ENCODE measurements at regions not wholly inside any gene's neighbourhood (a gene's known extent, or its start where the extent isn't known, plus 50 kb on each side); places are given as distances from the start of the nearest gene placed in this dataset.
"Not testable (repeated sequence)": the region's sequence is repeated elsewhere in the genome, so short reads cannot be mapped to it uniquely, and the experiment has no call there.

DNA sequence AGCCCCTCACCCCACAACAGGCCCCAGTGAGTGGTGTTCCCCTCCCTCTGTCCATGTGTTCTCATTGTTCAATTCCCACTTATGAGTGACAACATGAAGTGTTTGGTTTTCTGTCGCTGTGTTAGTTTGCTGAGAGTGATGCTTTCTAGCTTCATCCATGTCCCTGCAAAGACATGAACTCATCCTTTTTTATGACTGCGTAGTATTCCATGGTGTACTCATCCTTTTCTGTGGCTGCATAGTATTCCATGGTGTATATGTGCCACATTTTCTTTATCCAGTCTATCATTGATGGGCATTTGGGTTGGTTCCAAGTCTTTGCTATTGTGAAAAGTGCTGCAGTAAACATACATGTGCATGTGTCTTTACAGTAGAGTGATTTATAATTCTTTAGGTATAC lies 73.8 kb upstream of the HGF start:
- intact Hi-C loops (cut with DNase I); ATAC-seq (ENCODE audit: poor library complexity); DNase-seq: not testable (repeated sequence)

DNA sequence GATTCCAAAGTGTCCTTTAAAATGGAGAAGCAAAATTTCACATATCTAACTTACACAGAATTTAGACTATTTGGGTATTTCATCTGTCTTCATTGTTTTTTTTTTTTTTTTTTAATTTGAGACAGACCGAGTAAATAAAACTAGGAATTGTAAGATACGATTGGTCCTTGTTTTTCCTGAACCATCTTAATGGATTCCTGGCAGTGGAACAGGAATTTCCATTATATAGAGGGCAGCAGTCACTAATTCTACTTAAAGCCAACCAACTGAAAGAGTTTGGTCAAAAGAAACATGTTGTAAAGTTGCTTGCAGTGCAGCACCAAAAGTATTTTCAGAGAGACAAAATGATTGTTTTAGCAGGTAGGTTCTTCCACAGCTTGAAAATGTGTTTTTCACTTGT lies 72.5 kb upstream of the HGF start:
- no peak for ATAC-seq (ENCODE audit: poor library complexity)
- intact Hi-C loops (cut with DNase I) = no loop called here
- no peak for DNase-seq

DNA sequence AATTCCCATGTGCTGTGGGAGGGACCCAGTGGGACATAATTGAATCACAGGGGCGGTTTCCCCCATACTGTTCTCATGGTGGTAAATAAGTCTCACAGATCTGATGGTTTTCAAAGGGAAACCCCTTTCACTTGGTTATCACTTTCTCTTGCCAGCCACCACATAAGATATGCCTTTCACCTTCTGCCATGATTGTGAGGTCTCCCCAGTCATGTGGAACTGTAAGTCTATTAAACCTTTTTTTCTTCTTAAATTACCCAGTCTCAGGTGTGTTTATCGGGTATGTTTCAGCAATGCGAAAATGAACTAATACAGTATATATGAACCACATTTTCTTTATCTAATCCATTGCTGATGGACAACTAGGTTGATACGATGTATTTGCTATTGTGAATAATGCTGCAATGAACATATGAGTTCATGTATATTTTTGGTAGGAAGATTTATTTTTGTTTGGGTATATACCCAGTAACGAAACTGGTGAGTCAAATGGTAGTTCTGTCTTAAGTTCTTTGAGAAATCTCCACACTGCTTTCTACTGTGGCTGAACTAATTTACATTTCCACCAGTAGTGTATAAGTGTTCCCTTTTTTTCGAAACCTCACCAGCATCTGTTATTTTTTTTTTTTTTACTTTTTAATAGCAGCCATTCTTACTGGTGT lies 70.0 kb upstream of the HGF start:
- DNase-seq (no peak), ATAC-seq (ENCODE audit: poor library complexity) (no peak)
- intact Hi-C loops (cut with DNase I) = no loop called here

DNA sequence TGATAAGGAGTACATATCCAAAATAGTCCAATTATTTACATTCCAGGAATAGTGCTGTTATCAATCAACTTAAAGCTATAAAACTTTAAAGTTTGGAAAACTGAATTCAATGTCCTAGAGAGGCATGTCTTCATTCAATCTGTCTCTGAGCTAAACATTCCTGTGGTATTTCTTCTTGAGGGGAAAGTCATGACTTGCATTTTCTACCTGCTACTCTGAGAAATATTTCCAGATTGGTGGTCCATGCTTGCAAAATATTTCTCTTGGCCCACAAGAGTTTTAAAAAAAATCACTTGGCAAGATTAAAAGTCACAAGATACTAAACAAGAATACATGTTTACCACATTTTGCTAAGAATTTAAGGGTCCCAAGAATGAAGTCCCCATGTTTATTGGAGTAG lies 63.6 kb upstream of the HGF start:
- DNase-seq (no peak), ATAC-seq (ENCODE audit: poor library complexity) (no peak)
- intact Hi-C loops (cut with DNase I) = no loop called here

DNA sequence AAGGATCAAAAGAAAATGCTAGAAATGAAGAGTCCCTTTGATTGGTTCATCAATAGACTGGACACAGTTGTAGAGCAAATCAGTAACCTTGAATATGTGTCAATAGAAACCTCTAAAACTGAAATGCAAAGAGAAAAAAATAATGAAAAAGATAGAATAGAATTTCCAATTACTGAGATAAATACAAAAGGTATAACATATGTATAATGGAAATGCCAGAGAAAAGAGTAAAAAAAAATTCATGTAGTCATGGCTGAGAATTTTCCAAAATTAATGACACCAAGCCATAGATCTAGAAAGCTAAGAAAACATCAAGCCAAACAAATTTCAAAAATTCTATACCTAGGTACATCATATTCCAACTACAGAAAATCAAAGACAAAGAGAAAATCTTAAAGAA lies 62.0 kb upstream of the HGF start:
- DNase-seq = no peak
- intact Hi-C loops (cut with DNase I) = no loop called here
- no peak for ATAC-seq (ENCODE audit: poor library complexity)

DNA sequence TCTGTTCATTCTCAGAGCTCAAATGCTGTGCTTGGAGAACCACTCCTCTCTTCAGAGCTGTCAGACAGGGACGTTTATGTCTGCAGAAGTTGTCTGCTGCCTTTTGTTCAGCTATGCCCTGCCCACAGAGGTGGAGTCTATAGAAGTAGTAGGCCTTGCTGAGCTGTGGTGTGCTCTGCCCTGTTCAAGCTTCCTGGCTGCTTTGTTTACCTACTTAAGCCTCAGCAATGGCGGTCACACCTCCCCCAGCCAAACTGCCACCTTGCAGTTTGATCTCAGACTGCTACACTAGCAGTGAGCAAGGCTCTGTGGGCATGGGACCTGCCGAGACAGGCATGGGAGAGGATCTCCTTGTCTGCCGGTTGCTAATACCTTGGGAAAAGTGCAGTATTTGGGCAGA lies 59.7 kb upstream of the HGF start:
- DNase-seq; ATAC-seq (ENCODE audit: poor library complexity); intact Hi-C loops (cut with DNase I): not testable (repeated sequence)

DNA sequence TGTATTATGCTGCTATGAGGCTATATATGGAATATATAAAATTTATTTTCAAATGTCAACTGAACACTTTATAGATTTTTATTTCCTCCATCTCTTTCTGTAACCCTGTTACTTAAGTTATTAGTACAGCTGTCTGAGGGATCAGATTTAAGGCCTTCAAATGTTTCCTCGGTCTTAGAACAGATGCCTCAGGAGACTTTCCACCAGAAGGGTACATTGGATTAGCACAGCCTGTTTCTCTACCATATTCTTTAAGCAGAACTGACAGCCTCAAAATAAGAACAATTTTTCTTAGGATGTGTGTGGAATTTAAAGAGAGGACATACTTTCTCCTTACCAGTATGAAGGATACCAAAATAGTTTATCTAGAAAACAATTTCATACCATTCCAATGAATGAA lies 53.0 kb upstream of the HGF start:
- ATAC-seq (ENCODE audit: poor library complexity) (no peak), DNase-seq (no peak)
- intact Hi-C loops (cut with DNase I) = no loop called here

DNA sequence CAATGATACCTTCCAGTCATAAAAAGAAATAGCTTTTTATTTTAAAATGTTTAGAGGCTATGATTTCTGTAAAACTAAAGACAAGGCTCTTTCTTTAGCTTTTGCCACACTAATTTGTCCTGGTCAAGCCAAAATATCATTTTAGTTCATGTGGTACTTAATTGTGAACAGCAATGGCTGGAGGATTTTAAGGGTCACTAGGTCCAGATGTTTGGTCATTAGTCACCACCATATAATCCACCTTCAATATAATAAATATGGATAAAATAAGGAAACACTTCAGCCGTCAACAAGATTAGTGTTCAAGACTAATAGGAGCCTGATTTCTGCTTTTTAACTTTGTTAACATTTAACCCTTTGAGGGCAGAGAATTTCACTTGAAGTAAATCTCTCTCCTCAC lies 50.0 kb upstream of the HGF start:
- DNase-seq = no peak
- no peak for ATAC-seq (ENCODE audit: poor library complexity)
- intact Hi-C loops (cut with DNase I) = no loop called here
